IMR-90 (cell line): ENCODE measurements at regions not wholly inside any gene's neighbourhood (a gene's known extent, or its start where the extent isn't known, plus 50 kb on each side); places are given as distances from the start of the nearest gene placed in this dataset.

Source experiments
- CHD1 ChIP-seq: IDR thresholded peaks from 2 replicates; pipeline ENCODE4 v1.6.1; 2012; ENCODE audit warnings: low read depth, low read length, improper control_type of control experiment
- MAFK ChIP-seq: IDR thresholded peaks from 2 replicates; pipeline ENCODE4 v1.6.1; 2012; ENCODE audit warnings: low read depth, low read length, improper control_type of control experiment
- MAZ ChIP-seq: IDR thresholded peaks from 2 replicates; pipeline ENCODE4 v1.6.1; 2012; ENCODE audit warnings: low read depth, mild to moderate bottlenecking, low read length, improper control_type of control experiment, moderate library complexity, borderline replicate concordance
- POLR2A ChIP-seq: IDR thresholded peaks from 2 replicates; pipeline ENCODE4 v1.6.1; 2012; ENCODE audit warnings: mild to moderate bottlenecking, low read depth, low read length
- RAD21 ChIP-seq: IDR thresholded peaks from 2 replicates; pipeline ENCODE4 v1.6.1; 2012; ENCODE audit warnings: low read length, improper control_type of control experiment
- RCOR1 ChIP-seq: IDR thresholded peaks from 2 replicates; pipeline ENCODE4 v1.6.1; 2012; ENCODE audit warnings: mild to moderate bottlenecking, low read length, improper control_type of control experiment; ENCODE audit not compliant: insufficient replicate concordance
- SMC3 ChIP-seq: fragments of 150-350 bp; IDR thresholded peaks from 2 replicates; pipeline ENCODE4 v1.6.1; 2016; ENCODE audit warnings: low read depth, mild to moderate bottlenecking, antibody characterized with exemption, low read length, moderate library complexity
- TF ChIP-seq, protein P1 (sequence below): conservative IDR thresholded peaks from 2 replicates; pipeline ENCODE4 v1.5.1; 2012; ENCODE audit warnings: mild to moderate bottlenecking, low read depth, low read length, improper control_type of control experiment
- TF ChIP-seq, protein P2 (sequence below): fragments of 150-350 bp; IDR thresholded peaks from 2 replicates; pipeline ENCODE4 v1.6.1; 2016; ENCODE audit warnings: low read depth, mild to moderate bottlenecking, low read length, moderate library complexity, borderline replicate concordance

DNA sequence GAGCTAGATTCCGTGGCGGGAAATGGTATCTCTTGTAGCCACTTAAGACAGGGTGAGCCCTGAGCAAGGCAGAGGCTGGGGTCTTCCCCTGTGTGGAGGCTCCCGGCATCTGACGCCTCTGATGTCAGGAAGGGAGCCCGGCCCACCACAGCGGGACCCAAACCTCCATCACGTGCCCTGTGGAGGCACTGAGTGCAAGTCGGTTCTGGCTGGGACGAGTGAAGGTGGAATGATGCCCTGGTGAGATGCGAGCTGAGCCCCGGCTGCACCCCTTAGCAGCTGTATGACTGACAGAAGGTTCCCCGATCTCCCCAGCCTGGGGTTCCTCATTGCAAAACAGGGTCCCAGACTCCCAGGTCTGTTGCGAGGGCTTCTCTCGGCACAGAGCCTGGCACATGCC lies 187.4 kb upstream of the TNRC6C start:
- TF ChIP-seq, protein P1, sequence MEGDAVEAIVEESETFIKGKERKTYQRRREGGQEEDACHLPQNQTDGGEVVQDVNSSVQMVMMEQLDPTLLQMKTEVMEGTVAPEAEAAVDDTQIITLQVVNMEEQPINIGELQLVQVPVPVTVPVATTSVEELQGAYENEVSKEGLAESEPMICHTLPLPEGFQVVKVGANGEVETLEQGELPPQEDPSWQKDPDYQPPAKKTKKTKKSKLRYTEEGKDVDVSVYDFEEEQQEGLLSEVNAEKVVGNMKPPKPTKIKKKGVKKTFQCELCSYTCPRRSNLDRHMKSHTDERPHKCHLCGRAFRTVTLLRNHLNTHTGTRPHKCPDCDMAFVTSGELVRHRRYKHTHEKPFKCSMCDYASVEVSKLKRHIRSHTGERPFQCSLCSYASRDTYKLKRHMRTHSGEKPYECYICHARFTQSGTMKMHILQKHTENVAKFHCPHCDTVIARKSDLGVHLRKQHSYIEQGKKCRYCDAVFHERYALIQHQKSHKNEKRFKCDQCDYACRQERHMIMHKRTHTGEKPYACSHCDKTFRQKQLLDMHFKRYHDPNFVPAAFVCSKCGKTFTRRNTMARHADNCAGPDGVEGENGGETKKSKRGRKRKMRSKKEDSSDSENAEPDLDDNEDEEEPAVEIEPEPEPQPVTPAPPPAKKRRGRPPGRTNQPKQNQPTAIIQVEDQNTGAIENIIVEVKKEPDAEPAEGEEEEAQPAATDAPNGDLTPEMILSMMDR = no peak
- TF ChIP-seq POLR2A = no peak
- TF ChIP-seq, protein P2, sequence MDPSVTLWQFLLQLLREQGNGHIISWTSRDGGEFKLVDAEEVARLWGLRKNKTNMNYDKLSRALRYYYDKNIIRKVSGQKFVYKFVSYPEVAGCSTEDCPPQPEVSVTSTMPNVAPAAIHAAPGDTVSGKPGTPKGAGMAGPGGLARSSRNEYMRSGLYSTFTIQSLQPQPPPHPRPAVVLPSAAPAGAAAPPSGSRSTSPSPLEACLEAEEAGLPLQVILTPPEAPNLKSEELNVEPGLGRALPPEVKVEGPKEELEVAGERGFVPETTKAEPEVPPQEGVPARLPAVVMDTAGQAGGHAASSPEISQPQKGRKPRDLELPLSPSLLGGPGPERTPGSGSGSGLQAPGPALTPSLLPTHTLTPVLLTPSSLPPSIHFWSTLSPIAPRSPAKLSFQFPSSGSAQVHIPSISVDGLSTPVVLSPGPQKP = no peak
- no peak for TF ChIP-seq SMC3
- no peak for TF ChIP-seq RAD21
- TF ChIP-seq RCOR1 = no peak
- TF ChIP-seq MAFK = no peak
- TF ChIP-seq MAZ = no peak
- no peak for TF ChIP-seq CHD1
